ENCODE measurements at regions not wholly inside any gene's neighbourhood (a gene's known extent, or its start where the extent isn't known, plus 50 kb on each side); places are given as distances from the start of the nearest gene placed in this dataset.

GRCh38 chr4:185895351-185895750 lies 83.4 kb upstream of the SORBS2 start:
- H3K79me2 ChIP-seq (replicated peaks; ENCODE audit: insufficient read depth, low read length), result no peaks in the 10 kb centered on the region
- no peak overlapping the region for H3K9ac ChIP-seq (ENCODE audit: low read length)
- TF ChIP-seq RAD21 (conservative IDR thresholded peaks at IDR 0.05), result no peak
- no peak for TF ChIP-seq POLR2AphosphoS5 (IDR thresholded peaks at IDR 0.05)
- TF ChIP-seq CTCF (IDR thresholded peaks at IDR 0.05; ENCODE audit: poor library complexity, severe bottlenecking), result no peak
- no peak for TF ChIP-seq EZH2 (IDR thresholded peaks at IDR 0.05; ENCODE audit: borderline replicate concordance, insufficient read depth, low read length, poor library complexity, severe bottlenecking)
- no peak for TF ChIP-seq MXI1 (conservative IDR thresholded peaks at IDR 0.05; ENCODE audit: poor library complexity, severe bottlenecking)
- no peak for TF ChIP-seq REST (IDR thresholded peaks at IDR 0.05; ENCODE audit: borderline replicate concordance)
- TF ChIP-seq TAF1 (IDR thresholded peaks at IDR 0.05; ENCODE audit: low read depth), result no peak
- TF ChIP-seq EP300 (conservative IDR thresholded peaks at IDR 0.05; ENCODE audit: poor library complexity, severe bottlenecking), result no peak

GRCh38 chr4:185895866-185896265 lies 83.9 kb upstream of the SORBS2 start:
- H3K27ac ChIP-seq (ENCODE audit: low read length), result no peak overlapping the region

More at GRCh38 chr4:185895351-185895750, 83.4 kb upstream of the SORBS2 start:
- H3K4me3 ChIP-seq (ENCODE audit: low read length), result no peak overlapping the region
- H3K9me3 ChIP-seq (ENCODE audit: low read length), result no peaks in the 10 kb centered on the region
- H3K36me3 ChIP-seq (ENCODE audit: insufficient read depth, low read length), result peaks cover 4% of the 10 kb centered on the region
- no peaks in the 10 kb centered on the region for H3K27me3 ChIP-seq (ENCODE audit: insufficient read depth, low read depth, low read length)
- no peak overlapping the region for H2AFZ ChIP-seq (ENCODE audit: low read depth, low read length)
- no peaks in the 10 kb centered on the region for H3F3A ChIP-seq (ENCODE audit: insufficient read depth, low read length, poor library complexity, severe bottlenecking)
- no peaks in the 10 kb centered on the region for H4K20me1 ChIP-seq (ENCODE audit: insufficient read depth)
- H3K9me2 ChIP-seq (ENCODE audit: insufficient read depth, low read length), result no peaks in the 10 kb centered on the region
- H3K4me2 ChIP-seq (ENCODE audit: low read length), result no peak overlapping the region
- no peak overlapping the region for H3K27ac ChIP-seq (ENCODE audit: low read length)

More at GRCh38 chr4:185895866-185896265, 83.9 kb upstream of the SORBS2 start:
- Histone ChIP-seq H3K4me2 (ENCODE audit: low read length) (no peak overlapping the region), H3K9ac (ENCODE audit: low read length) (no peak overlapping the region), H3K9me3 (ENCODE audit: low read length) (no peaks in the 10 kb centered on the region), H2AFZ (ENCODE audit: low read depth, low read length) (no peak overlapping the region), H3F3A (ENCODE audit: insufficient read depth, low read length, poor library complexity, severe bottlenecking) (no peaks in the 10 kb centered on the region), H3K4me3 (ENCODE audit: low read length) (no peak overlapping the region), H3K79me2 (replicated peaks; ENCODE audit: insufficient read depth, low read length) (no peaks in the 10 kb centered on the region), H4K20me1 (ENCODE audit: insufficient read depth) (no peaks in the 10 kb centered on the region), H3K27me3 (ENCODE audit: insufficient read depth, low read depth, low read length) (no peaks in the 10 kb centered on the region), H3K9me2 (ENCODE audit: insufficient read depth, low read length) (no peaks in the 10 kb centered on the region), H3K36me3 (ENCODE audit: insufficient read depth, low read length) (no peaks in the 10 kb centered on the region)
- TF ChIP-seq EZH2 (IDR thresholded peaks at IDR 0.05; ENCODE audit: borderline replicate concordance, insufficient read depth, low read length, poor library complexity, severe bottlenecking) (no peak), CTCF (IDR thresholded peaks at IDR 0.05; ENCODE audit: poor library complexity, severe bottlenecking) (no peak), POLR2AphosphoS5 (IDR thresholded peaks at IDR 0.05) (no peak), RAD21 (conservative IDR thresholded peaks at IDR 0.05) (no peak), TAF1 (IDR thresholded peaks at IDR 0.05; ENCODE audit: low read depth) (no peak), MXI1 (conservative IDR thresholded peaks at IDR 0.05; ENCODE audit: poor library complexity, severe bottlenecking) (no peak), EP300 (conservative IDR thresholded peaks at IDR 0.05; ENCODE audit: poor library complexity, severe bottlenecking) (no peak), SMC3 (conservative IDR thresholded peaks at IDR 0.05; ENCODE audit: poor library complexity) (no peak), REST (IDR thresholded peaks at IDR 0.05; ENCODE audit: borderline replicate concordance) (no peak)
